MCF 10A (cell line): ENCODE measurements at regions not wholly inside any gene's neighbourhood (a gene's known extent, or its start where the extent isn't known, plus 50 kb on each side); places are given as distances from the start of the nearest gene placed in this dataset.

Experiments
- BruUV-seq: library from RNA; stranded (reverse); fragments of 400-500 nt; replicated peaks from 2 replicates; lab custom pipeline; 2021; lab: Mats Ljungman, UMichigan
- CTCF ChIA-PET: fragments of 300-600 bp; sonication (Branson Sonifier 250); formaldehyde crosslinking; extraction: SDS; loops from one replicate; lab custom pipeline; 2021; ENCODE audit warnings: antibody characterized with exemption, inconsistent platforms; lab: Yijun Ruan, JAX
- POLR2A ChIA-PET: fragments of 300-600, 350-650 bp; sonication (Branson Sonifier 250); formaldehyde crosslinking; extraction: SDS; loops from one replicate; lab custom pipeline; 2020; ENCODE audit warnings: antibody characterized with exemption, inconsistent platforms; lab: Yijun Ruan, JAX
- DNase-seq: peaks from one replicate; pipeline ENCODE4 v3.0.0-alpha.2; 2018; ENCODE audit not compliant: unreplicated experiment
- H3K27ac Mint-ChIP-seq: one replicate; pipeline ENCODE4 v1.8.0; 2022; ENCODE audit warnings: mild to moderate bottlenecking, low read depth, mixed read lengths; ENCODE audit not compliant: unreplicated experiment
- H3K27me3 Mint-ChIP-seq: one replicate; pipeline ENCODE4 v1.8.0; 2022; ENCODE audit warnings: mixed read lengths; ENCODE audit not compliant: insufficient read depth, unreplicated experiment
- H3K36me3 Mint-ChIP-seq: one replicate; pipeline ENCODE4 v1.8.0; 2022; ENCODE audit warnings: mild to moderate bottlenecking, moderate library complexity, mixed read lengths; ENCODE audit not compliant: insufficient read depth, unreplicated experiment
- H3K4me1 Mint-ChIP-seq: one replicate; pipeline ENCODE4 v1.8.0; 2022; ENCODE audit warnings: mixed read lengths; ENCODE audit not compliant: insufficient read depth, unreplicated experiment
- H3K4me3 Mint-ChIP-seq: one replicate; pipeline ENCODE4 v1.8.0; 2022; ENCODE audit warnings: mild to moderate bottlenecking, moderate library complexity, mixed read lengths; ENCODE audit not compliant: unreplicated experiment
- H3K9me3 Mint-ChIP-seq: one replicate; pipeline ENCODE4 v1.8.0; 2022; ENCODE audit warnings: mixed read lengths; ENCODE audit not compliant: unreplicated experiment
- intact Hi-C: fragments of 100-400 bp; cut with micrococcal nuclease; formaldehyde crosslinking; loops from 2 replicates; pipeline ENCODE4 v1.14.1; 2022
- TF ChIP-seq, protein P1 (sequence below): fragments of 200-600 bp; IDR thresholded peaks from one replicate; pipeline ENCODE4 v1.8.0; 2022; ENCODE audit warnings: antibody characterized with exemption, mild to moderate bottlenecking; ENCODE audit not compliant: unreplicated experiment

GRCh38 chr13:93116809-93117208 lies 109.8 kb upstream of the GPC6 start:
- BruUV-seq, result no TSS peak
- H3K27me3 Mint-ChIP-seq, result no peaks in the 10 kb centered on the region
- ChIA-PET POLR2A (no interaction called here), CTCF (interaction anchor here (1.0 kb wide), 1 partner anchor 150 kb away, joined by 4 read pairs; no protein-coding TSS in a partner anchor)
- intact Hi-C loops, result no loop called here
- H3K4me1 Mint-ChIP-seq, result no peaks in the 10 kb centered on the region
- no peak overlapping the region for H3K27ac Mint-ChIP-seq
- H3K4me3 Mint-ChIP-seq, result no peak overlapping the region
- TF ChIP-seq, protein P1, sequence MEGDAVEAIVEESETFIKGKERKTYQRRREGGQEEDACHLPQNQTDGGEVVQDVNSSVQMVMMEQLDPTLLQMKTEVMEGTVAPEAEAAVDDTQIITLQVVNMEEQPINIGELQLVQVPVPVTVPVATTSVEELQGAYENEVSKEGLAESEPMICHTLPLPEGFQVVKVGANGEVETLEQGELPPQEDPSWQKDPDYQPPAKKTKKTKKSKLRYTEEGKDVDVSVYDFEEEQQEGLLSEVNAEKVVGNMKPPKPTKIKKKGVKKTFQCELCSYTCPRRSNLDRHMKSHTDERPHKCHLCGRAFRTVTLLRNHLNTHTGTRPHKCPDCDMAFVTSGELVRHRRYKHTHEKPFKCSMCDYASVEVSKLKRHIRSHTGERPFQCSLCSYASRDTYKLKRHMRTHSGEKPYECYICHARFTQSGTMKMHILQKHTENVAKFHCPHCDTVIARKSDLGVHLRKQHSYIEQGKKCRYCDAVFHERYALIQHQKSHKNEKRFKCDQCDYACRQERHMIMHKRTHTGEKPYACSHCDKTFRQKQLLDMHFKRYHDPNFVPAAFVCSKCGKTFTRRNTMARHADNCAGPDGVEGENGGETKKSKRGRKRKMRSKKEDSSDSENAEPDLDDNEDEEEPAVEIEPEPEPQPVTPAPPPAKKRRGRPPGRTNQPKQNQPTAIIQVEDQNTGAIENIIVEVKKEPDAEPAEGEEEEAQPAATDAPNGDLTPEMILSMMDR, result no peak
- H3K9me3 Mint-ChIP-seq, result no peaks in the 10 kb centered on the region
- DNase-seq, result peak; percentile 3
- H3K36me3 Mint-ChIP-seq, result no peaks in the 10 kb centered on the region

DNA sequence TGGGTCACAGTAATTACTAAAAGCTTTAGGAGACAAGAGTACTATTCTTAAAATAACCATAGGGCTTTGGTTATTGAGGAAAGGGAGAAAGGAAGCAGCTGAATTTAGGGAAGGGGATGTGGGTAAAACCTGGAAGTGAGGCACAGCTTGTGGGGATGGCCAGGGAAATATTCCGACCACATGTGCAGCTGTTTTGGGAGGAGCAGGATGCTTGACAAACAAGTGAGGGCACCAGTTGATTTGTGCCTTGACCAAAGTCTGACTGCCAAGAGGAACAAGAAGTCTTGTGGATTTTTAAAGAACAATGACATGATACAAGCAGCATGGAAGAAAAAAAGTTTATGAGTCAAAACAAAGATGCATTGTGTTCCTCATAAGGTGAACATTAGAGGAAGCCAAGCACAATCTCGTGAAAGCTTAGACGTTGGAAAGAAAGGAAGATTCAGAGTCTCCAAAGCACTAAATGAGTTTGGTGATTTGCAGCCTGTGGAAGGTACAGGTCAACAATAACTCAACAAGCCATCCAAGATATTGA lies 108.5 kb upstream of the GPC6 start:
- TF ChIP-seq, protein P1, result no peak
- H3K27me3 Mint-ChIP-seq, result no peaks in the 10 kb centered on the region
- CTCF ChIA-PET, result interaction anchor here (0.6 to 1.1 kb wide), 4 partner anchors 12 to 321 kb away, joined by 3 read pairs; no protein-coding TSS in a partner anchor
- no peak overlapping the region for H3K4me3 Mint-ChIP-seq
- H3K36me3 Mint-ChIP-seq, result no peaks in the 10 kb centered on the region
- H3K27ac Mint-ChIP-seq, result no peak overlapping the region
- POLR2A ChIA-PET, result no interaction called here
- no peak for DNase-seq
- no peaks in the 10 kb centered on the region for H3K9me3 Mint-ChIP-seq
- BruUV-seq, result no TSS peak
- intact Hi-C loops, result no loop called here
- no peaks in the 10 kb centered on the region for H3K4me1 Mint-ChIP-seq

DNA sequence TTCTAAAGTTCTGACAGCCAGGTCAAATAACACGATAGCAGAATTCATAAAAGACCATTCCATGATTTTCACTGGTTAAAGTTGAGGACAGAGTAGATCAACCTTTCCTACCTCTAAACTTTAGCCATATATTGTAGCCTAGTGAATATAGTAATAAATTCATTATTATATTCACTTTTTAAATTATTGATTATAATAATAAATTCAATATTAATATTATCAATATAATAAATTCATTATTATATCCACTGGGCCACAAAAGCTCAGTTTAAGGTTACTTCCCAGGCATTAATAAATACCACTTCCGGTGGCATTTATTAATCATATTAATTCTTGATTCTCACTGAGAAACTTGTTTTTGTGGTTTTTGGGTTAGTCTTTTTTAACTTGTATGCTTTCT lies 85.7 kb upstream of the GPC6 start:
- no peak overlapping the region for H3K27ac Mint-ChIP-seq

DNA sequence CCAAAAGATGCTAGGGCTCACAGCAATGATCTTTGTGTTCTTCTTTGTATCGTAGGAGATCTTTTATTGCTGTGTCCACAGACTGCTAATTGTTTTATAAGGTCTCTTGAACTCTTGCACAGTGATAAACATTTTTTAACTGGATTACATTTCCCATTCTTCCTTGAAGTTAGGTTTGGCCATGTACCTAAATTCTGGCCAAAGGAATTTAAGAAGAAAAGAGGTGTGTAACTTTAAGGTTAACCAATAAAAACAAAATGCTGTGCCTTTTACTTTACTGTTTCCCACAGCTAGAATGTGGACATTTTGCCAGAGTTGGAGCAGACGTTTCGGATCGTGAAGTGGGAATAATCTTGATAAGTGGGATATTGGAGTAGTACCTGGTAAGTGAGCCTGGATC lies 82.6 kb upstream of the GPC6 start:
- intact Hi-C loops, result no loop called here
- H3K4me3 Mint-ChIP-seq, result no peak overlapping the region
- H3K36me3 Mint-ChIP-seq, result no peaks in the 10 kb centered on the region
- no peaks in the 10 kb centered on the region for H3K27me3 Mint-ChIP-seq
- no peaks in the 10 kb centered on the region for H3K9me3 Mint-ChIP-seq
- DNase-seq, result no peak
- no peak overlapping the region for H3K27ac Mint-ChIP-seq
- TF ChIP-seq, protein P1, result no peak
- H3K4me1 Mint-ChIP-seq, result no peaks in the 10 kb centered on the region
- no TSS peak for BruUV-seq
- ChIA-PET POLR2A (no interaction called here), CTCF (no interaction called here)

More for the DNA sequence above, 85.7 kb upstream of the GPC6 start:
- ChIA-PET CTCF (no interaction called here), POLR2A (interaction anchor here (0.7 kb wide), 1 partner anchor 28 kb away, joined by 4 read pairs; no protein-coding TSS in a partner anchor)
- intact Hi-C loops, result no loop called here
- Mint-ChIP-seq H3K4me3 (no peak overlapping the region), H3K9me3 (no peaks in the 10 kb centered on the region), H3K27me3 (no peaks in the 10 kb centered on the region), H3K4me1 (no peaks in the 10 kb centered on the region), H3K36me3 (no peaks in the 10 kb centered on the region)
- BruUV-seq, result no TSS peak
- no peak for DNase-seq
- TF ChIP-seq, protein P1, result no peak
